Upper lobe of left lung (tissue), 4 donors: ENCODE measurements at regions not wholly inside any gene's neighbourhood (a gene's known extent, or its start where the extent isn't known, plus 50 kb on each side); places are given as distances from the start of the nearest gene placed in this dataset.

Source experiments
- POLR2AphosphoS5 ChIP-seq, 2 donors: sonication (generic); formaldehyde crosslinking; IDR thresholded peaks; one replicate each; pipeline ENCODE4 v1.5.1; 2017; ENCODE audit warnings: antibody characterized with exemption in 2 of 2
- TF ChIP-seq, protein P1 (sequence below), 6 experiments: fragments of 450-650 bp in 4 of 6; fragments of 200-600 bp in 2 of 6; sonication (generic) in 2 of 6; IDR thresholded peaks; one replicate each; pipeline ENCODE4 v1.5.1; 2016 to 2019; ENCODE audit warnings: antibody characterized with exemption in 6 of 6

DNA sequence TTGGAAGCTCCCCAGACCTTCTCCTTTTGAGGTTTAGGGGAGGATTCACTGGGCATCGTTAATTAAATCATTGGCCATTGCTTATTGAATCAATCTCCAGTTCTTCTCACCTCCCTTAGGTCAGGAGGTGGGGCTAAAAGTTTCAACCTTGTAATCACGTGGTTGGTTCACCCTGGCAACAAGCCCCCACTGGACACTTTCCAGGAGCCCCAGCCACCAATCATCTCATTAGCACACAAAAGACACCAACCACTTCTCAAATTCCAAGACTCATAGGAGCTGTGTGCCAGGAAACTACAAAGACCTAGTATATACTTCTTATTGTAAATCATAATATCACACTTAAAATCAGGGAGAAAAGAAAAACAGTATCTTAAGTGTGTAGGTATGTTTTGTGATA lies 94.6 kb upstream of the PLEKHA5 start:
- no peak for TF ChIP-seq POLR2AphosphoS5 (IDR thresholded peaks at IDR 0.05)
- TF ChIP-seq, protein P1, sequence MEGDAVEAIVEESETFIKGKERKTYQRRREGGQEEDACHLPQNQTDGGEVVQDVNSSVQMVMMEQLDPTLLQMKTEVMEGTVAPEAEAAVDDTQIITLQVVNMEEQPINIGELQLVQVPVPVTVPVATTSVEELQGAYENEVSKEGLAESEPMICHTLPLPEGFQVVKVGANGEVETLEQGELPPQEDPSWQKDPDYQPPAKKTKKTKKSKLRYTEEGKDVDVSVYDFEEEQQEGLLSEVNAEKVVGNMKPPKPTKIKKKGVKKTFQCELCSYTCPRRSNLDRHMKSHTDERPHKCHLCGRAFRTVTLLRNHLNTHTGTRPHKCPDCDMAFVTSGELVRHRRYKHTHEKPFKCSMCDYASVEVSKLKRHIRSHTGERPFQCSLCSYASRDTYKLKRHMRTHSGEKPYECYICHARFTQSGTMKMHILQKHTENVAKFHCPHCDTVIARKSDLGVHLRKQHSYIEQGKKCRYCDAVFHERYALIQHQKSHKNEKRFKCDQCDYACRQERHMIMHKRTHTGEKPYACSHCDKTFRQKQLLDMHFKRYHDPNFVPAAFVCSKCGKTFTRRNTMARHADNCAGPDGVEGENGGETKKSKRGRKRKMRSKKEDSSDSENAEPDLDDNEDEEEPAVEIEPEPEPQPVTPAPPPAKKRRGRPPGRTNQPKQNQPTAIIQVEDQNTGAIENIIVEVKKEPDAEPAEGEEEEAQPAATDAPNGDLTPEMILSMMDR (IDR thresholded peaks at IDR 0.05), result no peak
